ENCODE measurements at regions not wholly inside any gene's neighbourhood (a gene's known extent, or its start where the extent isn't known, plus 50 kb on each side); places are given as distances from the start of the nearest gene placed in this dataset.

- H3K4me1 Mint-ChIP-seq (ENCODE audit: unreplicated experiment), result no peaks in the 10 kb centered on the region
- H3K9me3 Mint-ChIP-seq (ENCODE audit: unreplicated experiment), result no peaks in the 10 kb centered on the region
- no peak overlapping the region for H3K4me3 Mint-ChIP-seq (ENCODE audit: unreplicated experiment)
- H3K27ac Mint-ChIP-seq (ENCODE audit: unreplicated experiment), result no peak overlapping the region
- H3K36me3 Mint-ChIP-seq (ENCODE audit: unreplicated experiment), result no peaks in the 10 kb centered on the region
- DNase-seq (ENCODE audit: extremely low spot score, unreplicated experiment), result no peak
- TF ChIP-seq CTCF (IDR thresholded peaks at IDR 0.05), result no peak
- no peaks in the 10 kb centered on the region for H3K27me3 Mint-ChIP-seq (ENCODE audit: unreplicated experiment)
Observed at GRCh38 chr13:62537593-62537992, 1121.9 kb upstream of the PCDH20 start.

- peaks cover 2% of the 10 kb centered on the region for H3K4me1 Mint-ChIP-seq (ENCODE audit: unreplicated experiment)
- no peak overlapping the region for H3K4me3 Mint-ChIP-seq (ENCODE audit: unreplicated experiment)
- no peak for DNase-seq (ENCODE audit: extremely low spot score, unreplicated experiment)
- H3K9me3 Mint-ChIP-seq (ENCODE audit: unreplicated experiment), result peaks cover 2% of the 10 kb centered on the region
- TF ChIP-seq CTCF (IDR thresholded peaks at IDR 0.05), result no peak
- H3K27me3 Mint-ChIP-seq (ENCODE audit: unreplicated experiment), result no peaks in the 10 kb centered on the region
- no peak overlapping the region for H3K27ac Mint-ChIP-seq (ENCODE audit: unreplicated experiment)
- H3K36me3 Mint-ChIP-seq (ENCODE audit: unreplicated experiment), result no peaks in the 10 kb centered on the region
Observed at GRCh38 chr13:62525652-62526051, 1110.0 kb upstream of the PCDH20 start.

- Mint-ChIP-seq H3K9me3 (ENCODE audit: unreplicated experiment) (no peaks in the 10 kb centered on the region), H3K27me3 (ENCODE audit: unreplicated experiment) (no peaks in the 10 kb centered on the region), H3K4me1 (ENCODE audit: unreplicated experiment) (peaks cover 2% of the 10 kb centered on the region), H3K4me3 (ENCODE audit: unreplicated experiment) (no peak overlapping the region), H3K27ac (ENCODE audit: unreplicated experiment) (no peak overlapping the region), H3K36me3 (ENCODE audit: unreplicated experiment) (no peaks in the 10 kb centered on the region)
- DNase-seq (ENCODE audit: extremely low spot score, unreplicated experiment), result no peak
- TF ChIP-seq CTCF (IDR thresholded peaks at IDR 0.05), result no peak
Observed at GRCh38 chr13:62524498-62524897, 1108.8 kb upstream of the PCDH20 start.

- no peak for TF ChIP-seq CTCF (IDR thresholded peaks at IDR 0.05)
- H3K9me3 Mint-ChIP-seq (ENCODE audit: unreplicated experiment), result no peaks in the 10 kb centered on the region
- no peak for DNase-seq (ENCODE audit: extremely low spot score, unreplicated experiment)
- H3K27ac Mint-ChIP-seq (ENCODE audit: unreplicated experiment), result no peak overlapping the region
- peaks cover 2% of the 10 kb centered on the region for H3K4me1 Mint-ChIP-seq (ENCODE audit: unreplicated experiment)
- H3K36me3 Mint-ChIP-seq (ENCODE audit: unreplicated experiment), result no peaks in the 10 kb centered on the region
- H3K27me3 Mint-ChIP-seq (ENCODE audit: unreplicated experiment), result no peaks in the 10 kb centered on the region
- H3K4me3 Mint-ChIP-seq (ENCODE audit: unreplicated experiment), result no peak overlapping the region
Observed at GRCh38 chr13:62524061-62524460, 1108.4 kb upstream of the PCDH20 start.

- DNase-seq (ENCODE audit: extremely low spot score, unreplicated experiment), result no peak
- H3K27me3 Mint-ChIP-seq (ENCODE audit: unreplicated experiment), result no peaks in the 10 kb centered on the region
- H3K4me1 Mint-ChIP-seq (ENCODE audit: unreplicated experiment), result no peaks in the 10 kb centered on the region
- H3K36me3 Mint-ChIP-seq (ENCODE audit: unreplicated experiment), result no peaks in the 10 kb centered on the region
- no peak overlapping the region for H3K4me3 Mint-ChIP-seq (ENCODE audit: unreplicated experiment)
- peak; percentile 54 for TF ChIP-seq CTCF (IDR thresholded peaks at IDR 0.05)
- H3K27ac Mint-ChIP-seq (ENCODE audit: unreplicated experiment), result no peak overlapping the region
- no peaks in the 10 kb centered on the region for H3K9me3 Mint-ChIP-seq (ENCODE audit: unreplicated experiment)
Observed at GRCh38 chr13:62512194-62513141, 1096.8 kb upstream of the PCDH20 start.
